ENCODE measurements at regions not wholly inside any gene's neighbourhood (a gene's known extent, or its start where the extent isn't known, plus 50 kb on each side); places are given as distances from the start of the nearest gene placed in this dataset.
"Not testable (repeated sequence)": the region's sequence is repeated elsewhere in the genome, so short reads cannot be mapped to it uniquely, and the experiment has no call there.

DNA sequence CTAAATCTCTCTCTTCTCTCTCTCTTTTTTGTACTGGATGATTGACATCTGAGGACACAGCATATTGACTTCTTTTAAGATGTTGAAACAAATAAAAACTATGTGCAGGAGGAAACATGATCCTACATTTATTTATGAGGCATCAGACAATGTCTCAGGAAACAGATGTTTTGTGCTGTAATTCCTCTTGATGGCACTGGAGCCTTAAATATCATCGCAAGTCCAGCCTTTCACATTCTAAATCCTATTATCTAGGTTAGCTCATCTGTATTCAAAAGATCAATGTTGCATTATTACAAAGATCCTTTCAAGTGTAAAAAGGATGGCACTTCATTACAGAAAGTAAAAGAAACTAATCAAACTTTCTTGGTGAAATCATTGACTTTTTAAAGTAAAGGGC lies 63.9 kb downstream of the MAT2B start:
- FAIRE-seq (no peak), DNase-seq (ENCODE audit: extremely low spot score, insufficient read length, low read depth) (no peak)

DNA sequence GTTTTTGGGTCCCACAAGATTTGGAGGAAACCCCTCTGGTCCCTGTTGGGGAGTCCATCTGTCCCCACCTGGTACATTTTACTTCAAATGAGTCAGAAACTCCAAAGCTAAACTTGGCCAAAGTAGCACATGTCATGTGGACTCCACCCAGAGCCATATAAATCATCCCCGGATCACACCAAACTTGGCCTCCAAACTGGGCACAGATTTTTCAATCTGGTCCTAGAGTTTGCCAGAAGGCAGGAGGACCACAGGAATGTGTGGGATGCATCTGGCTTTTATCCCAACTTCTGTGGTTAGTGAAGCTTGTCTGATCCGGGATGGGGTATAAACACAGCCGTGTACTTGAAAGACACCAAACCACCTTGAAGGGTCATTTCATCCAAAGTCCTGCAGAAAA lies 66.3 kb downstream of the MAT2B start:
- FAIRE-seq: no peak
- DNase-seq (ENCODE audit: extremely low spot score, insufficient read length, low read depth): no peak

DNA sequence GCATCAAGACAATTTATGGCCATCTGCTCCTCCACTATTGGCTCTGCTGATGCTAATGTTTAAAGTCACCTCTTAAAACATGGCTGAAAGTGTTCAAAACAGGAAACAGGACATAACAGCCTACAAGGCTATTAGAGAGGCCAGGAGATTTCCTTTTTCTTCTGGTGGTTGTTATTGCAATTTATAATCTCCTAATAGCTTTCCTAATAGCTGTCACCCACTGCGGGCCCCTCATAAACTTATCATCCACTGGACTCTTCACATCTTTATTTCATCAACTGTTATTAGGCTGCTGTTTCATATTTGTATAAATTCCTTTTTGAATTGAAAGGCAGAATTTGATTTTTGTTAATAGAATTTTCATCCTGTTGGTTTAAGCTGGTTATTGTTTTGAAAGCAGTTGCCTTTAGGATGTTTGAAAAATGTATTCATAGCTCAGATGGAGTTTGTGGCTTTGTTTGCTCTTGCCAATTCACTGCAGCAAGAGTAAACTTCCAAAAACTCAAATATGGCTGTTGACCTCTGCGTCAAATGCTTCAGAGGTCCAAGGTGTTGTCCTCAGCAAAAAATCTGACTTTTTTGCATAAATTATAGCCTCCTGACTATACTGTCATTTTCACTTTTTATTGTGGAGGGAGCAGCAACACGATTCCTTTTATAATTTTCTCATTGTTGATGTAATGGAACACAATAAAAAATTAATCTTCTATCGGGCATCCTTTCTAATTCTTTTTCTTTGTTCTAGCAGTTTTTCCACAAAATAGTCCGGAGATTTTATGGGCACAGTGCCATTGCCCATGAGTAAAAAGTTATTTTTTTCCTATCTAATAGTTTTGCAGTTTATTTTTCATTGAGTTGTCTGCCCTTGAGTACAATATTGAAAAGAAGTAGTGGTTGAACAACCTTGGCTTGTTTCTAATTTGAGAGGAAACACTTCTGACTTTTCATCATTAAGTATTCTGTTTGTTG lies 69.3 kb downstream of the MAT2B start:
- FAIRE-seq (no peak), DNase-seq (ENCODE audit: extremely low spot score, insufficient read length, low read depth) (no peak)

DNA sequence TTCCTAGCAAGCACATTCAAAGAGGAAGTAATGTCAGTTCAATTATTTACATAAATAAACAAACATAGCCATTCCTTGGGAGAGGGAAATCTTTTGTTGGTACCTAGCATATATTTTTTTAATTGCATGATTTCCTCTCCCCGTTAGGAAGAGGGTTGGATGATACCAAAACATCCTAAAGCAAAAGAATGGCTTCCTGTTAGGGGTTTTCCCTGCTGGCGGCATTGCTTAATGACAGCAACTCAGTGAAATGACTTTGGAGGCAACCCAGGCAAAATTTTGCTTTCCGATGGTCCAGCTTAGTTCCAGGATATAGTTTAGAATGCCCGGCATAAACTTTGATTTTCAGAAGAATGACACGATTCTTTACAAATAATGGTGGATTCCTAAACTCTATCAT lies 73.2 kb downstream of the MAT2B start:
- FAIRE-seq (no peak), DNase-seq (ENCODE audit: extremely low spot score, insufficient read length, low read depth) (no peak)

DNA sequence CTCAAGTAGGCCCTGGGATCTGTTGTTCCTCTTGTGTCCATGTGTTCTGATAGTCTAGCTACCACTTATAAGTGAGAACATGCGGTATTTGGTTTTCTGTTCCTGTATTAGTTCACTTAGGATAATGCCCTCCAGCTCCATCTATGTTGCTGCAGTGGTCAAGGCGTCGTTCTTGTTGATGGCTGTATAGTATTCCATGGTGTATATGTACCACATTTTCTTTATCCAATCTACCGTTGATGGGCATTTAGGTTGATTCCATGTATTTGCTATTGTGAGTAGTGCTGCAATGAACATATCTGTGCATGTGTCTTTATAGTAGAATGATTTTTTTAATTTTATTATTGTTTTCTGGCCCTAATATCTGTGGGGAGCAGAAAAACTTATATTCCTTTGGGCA lies 74.3 kb downstream of the MAT2B start:
- DNase-seq (ENCODE audit: extremely low spot score, insufficient read length, low read depth): no peak
- FAIRE-seq: no peak

DNA sequence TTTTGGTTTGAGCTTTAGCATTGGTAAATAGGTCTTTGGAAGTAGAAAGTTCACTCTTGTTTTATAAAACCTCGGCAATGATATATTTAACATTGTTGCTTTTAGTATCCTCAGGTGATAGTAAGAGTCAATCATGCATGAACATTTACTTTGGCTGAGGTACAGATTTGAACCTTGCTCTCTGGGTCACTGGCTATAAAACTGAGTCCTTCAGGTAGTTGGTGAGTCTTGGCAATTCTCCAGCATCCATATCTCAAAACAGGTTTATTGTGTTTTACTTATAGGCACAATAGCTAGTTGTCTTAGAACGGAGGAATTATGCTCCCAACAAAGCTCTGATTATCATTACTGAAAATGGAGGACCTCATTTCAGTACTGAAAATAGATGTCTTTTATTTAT lies 75.1 kb downstream of the MAT2B start:
- no peak for DNase-seq (ENCODE audit: extremely low spot score, insufficient read length, low read depth)
- no peak for FAIRE-seq

DNA sequence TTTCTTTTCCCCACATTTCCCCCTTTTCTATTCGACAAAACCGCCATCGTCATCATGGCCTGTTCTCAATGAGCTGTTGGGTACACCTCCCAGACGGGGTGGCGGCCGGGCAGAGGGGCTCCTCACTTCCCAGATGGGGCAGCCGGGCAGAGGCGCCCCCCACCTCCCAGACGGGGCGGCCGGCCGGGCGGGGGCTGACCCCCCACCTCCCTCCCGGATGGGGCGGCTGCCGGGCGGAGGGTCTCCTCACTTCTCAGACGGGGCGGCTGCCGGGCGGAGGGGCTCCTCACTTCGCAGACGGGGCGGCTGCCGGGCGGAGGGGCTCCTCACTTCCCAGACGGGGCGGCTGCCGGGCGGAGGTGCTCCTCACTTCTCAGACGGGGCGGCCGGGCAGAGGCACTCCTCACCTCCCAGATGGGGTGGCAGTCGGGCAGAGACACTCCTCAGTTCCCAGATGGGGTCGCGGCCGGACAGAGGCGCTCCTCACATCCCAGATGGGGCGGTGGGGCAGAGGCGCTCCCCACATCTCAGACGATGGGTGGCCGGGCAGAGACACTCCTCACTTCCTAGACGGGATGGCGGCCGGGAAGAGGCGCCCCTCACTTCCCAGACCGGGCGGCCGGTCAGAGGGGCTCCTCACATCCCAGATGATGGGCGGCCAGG lies 78.2 kb downstream of the MAT2B start:
- not testable (repeated sequence) for DNase-seq (ENCODE audit: extremely low spot score, insufficient read length, low read depth); FAIRE-seq

DNA sequence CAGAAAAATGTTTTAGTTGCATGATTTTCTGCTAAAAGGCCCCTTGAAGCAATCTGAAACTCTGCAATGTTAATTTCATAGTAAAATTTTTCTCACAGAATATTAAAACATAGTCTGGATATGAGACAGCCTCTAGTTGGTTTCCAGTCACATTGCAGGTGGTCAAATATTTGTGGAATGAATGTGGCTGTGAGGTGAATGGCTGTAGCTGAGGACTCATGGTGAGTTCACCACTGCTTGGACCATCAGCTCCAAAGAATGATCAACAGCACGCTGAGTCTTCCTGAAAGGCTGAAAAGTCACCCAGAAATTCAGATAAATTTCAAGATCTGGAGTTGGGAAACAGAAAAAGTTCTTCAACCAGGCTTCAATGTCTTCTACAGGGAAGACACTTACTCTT lies 79.8 kb downstream of the MAT2B start:
- FAIRE-seq: no peak
- no peak for DNase-seq (ENCODE audit: extremely low spot score, insufficient read length, low read depth)

DNA sequence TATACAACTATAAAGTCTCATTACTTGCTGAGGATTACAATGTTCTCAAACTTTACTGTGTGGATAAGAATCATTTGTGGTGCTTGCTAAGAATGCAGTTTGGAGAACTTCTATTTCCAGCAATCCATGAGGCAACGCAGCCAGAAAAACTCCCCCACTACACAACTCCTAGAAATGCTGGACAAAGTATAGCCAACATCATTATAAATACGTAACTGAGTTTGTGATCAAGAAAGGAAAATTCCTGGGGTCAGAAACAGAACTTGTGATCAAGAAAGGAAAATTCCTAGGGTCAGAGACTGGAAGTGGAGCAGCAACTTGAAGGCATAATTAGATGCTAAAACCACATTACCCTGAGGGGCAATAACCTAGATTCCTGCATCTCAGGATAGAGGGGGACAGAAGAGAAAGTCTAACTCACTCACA lies 81.1 kb downstream of the MAT2B start:
- FAIRE-seq (no peak), DNase-seq (ENCODE audit: extremely low spot score, insufficient read length, low read depth) (no peak)

DNA sequence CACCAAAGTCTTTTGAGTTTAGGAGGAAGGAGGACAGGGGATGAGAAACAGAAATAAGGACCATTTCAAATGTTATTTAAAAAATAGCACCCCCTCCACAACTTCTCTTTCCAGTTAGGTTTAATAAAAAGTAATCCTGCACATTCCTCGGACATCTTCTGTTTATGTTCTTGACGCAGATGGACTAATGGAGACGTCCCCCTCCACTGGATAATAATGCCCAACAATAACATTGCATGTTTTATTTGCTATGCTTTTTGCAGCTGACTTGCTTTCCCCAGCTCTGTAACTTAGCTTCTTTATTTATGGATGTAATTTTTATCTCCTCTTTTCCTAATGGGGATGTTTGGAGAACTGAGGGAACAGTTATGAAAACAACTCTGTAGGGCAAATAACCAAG lies 89.5 kb downstream of the MAT2B start:
- FAIRE-seq: no peak
- no peak for DNase-seq (ENCODE audit: extremely low spot score, insufficient read length, low read depth)

DNA sequence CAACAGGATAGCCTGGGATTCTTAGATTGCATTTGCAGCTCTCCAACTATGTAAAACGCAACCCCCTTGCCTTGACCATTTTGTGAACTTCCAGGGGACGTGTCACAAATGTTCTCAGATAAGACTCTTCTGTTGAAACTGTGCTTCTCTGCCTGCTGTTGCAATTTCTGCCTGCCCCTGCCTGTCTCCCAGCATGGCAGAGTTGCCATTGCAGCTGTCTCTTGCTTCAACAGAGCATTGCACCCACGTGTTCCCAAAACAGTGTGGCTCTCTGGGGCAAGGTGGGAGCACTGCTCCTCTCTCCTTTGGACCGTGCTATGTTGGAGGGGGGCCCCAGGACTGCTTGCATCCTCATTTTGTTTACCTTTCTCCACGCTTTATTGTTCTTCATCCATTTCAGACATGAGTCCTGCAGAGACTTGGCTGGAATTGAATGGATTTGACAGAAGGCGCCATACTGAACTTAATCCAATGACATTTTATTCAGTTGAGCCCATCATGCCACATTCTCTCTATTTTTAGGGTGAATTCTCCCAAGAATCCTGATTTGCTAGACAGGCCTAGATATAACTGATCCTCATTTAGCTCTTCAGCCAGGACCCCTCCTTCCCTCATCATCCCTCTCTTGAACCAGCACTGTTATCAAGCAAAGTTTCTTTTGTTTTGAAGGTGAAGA lies 90.7 kb downstream of the MAT2B start:
- FAIRE-seq: no peak

DNA sequence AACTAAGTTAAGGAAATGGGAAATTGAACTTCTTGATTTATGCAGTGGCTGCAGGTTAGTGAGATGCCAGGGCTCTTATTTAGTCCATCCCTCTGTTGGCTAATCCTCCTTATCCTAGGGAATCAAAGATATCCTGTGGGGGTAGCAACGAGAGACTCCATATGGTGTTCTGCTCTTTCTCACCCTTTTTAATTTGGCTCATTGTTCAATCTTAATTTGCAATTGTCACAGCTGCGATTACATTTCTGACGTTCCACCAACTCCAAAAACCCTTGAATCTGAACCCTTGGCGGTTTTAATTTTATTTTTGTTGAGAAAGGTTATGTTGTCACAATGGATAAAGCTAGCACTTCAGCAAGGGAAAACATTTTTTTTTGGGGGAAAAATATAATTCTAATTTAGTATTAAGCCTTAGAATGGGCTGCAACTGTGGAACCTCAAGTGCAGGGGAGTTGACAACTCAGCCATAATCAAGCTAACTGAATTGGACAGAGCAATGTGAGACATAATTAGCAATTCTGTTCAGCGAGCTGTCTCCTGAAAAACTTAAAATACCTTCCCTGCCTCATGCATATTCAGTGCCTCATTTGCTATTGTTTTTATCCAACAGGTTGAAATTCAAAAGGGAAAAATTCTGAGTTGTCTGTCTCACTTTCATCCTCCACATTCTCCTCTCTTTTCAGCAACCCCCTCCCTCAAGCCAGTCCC lies 91.3 kb downstream of the MAT2B start:
- no peak for FAIRE-seq
- no peak for DNase-seq (ENCODE audit: extremely low spot score, insufficient read length, low read depth)

More for the DNA sequence above, 90.7 kb downstream of the MAT2B start:
- DNase-seq (ENCODE audit: extremely low spot score, insufficient read length, low read depth): no peak

DNA sequence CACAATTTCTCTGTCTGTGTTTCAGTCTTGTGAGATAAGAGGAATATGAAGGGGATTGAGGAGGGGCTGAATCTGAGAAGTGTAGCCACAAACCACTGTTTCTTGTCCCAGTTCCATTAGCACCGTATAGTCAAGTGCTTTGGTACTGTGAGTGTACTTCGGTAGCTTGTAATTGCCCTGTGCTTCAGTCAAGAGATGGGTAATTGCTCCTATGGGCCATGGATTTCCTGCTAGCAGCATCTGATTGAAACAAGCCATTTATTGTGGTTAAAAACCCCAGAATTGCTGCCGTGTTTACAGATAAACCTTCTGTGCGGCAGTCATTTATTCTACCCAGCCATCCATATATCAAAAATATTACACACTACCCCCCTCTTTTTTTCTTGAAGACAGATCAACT lies 98.6 kb downstream of the MAT2B start:
- DNase-seq (ENCODE audit: extremely low spot score, insufficient read length, low read depth) (no peak), FAIRE-seq (no peak)

DNA sequence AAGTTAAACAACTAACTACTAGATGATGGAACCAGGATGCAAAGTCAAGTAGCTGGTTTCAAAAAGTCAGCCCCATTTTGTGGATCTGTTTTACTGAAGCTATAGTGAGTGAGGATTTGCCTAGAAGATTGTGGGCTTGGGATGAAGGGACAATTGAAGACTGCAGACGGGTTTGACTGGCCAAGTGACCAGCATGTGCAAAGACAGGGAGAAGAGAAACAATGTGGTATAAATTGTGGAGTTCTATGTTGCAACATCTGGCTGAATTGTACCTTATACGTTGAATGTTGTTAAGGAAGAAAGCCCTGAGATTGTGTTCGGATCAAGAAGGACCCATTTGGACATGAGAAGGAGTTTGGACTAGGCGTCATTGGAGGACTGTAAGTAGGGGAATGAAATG lies 101.8 kb downstream of the MAT2B start:
- FAIRE-seq: no peak
- no peak for DNase-seq (ENCODE audit: extremely low spot score, insufficient read length, low read depth)

DNA sequence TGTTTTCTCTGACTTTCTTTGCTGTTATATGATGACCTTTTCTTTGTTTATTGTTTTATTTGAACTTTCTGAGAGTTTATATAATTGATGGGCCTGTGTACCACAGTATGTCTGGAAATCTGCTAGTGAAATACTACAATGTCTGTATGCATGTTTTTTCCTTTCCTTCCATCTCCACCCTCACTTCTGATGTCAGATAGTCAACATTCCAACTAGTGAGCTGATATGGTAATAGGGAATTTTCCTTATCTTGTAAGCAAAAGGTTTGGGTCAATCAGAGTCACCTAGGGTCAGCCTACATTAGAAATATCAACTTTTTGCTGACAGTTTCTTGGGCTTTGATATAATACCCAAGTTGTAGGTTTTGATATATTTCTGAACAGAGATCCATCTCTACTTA lies 103.2 kb downstream of the MAT2B start:
- FAIRE-seq: no peak
- no peak for DNase-seq (ENCODE audit: extremely low spot score, insufficient read length, low read depth)

DNA sequence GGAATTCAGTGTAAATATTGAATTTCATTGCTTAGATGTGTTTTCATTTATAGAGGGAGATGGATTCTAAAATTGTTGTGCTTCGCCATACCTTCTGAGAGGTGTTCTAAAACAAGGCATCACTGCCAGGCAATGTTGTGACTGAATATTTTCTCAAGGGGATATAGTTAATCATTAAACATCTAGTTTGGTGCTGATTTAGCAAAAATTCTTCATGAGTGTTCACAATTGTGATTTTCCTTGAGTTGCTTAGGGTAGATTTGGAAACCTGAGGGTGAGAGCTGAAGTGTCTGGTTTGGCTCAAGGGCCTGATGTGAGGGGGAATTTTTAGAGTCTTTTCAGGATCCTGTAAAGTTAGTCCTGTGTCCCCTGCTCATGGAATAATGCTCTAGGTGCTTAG lies 104.5 kb downstream of the MAT2B start:
- DNase-seq (ENCODE audit: extremely low spot score, insufficient read length, low read depth) (no peak), FAIRE-seq (no peak)

DNA sequence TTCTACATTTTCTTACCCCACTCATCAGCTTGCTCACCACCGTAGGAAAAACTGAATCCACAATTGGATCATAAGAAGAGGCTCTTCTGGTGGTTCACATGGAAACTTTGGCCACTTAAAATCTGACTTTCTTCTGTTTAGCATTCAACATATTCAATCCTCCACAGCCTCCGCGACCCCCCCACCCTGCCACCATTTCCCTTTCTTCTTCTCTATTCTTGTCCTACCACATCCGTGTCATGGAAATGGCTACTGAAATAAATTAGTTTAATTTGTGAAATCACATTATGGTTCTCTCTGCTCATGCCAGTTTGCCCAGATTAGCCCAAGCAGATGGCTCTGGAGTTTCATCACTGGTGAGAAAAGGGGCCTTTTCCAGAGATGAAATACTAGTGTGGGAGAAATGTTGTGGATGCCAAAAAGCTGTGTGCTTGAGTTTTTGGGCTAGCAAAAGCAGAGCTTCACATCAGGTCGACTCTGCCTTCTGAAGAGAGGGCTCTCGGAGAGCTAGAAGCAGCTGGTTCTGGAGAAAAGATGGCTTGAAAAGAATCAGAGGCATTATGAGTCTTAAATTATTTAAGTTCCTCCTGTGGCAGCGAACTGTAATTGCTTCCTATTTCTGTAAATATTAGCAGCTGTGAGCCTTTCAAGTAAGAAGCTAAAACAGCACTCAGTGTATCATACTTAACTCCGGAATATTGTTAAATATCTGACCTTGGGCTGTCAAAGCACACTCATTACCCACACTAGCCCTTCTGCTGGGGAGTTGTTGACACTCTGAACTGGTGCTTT lies 107.1 kb downstream of the MAT2B start:
- no peak for DNase-seq (ENCODE audit: extremely low spot score, insufficient read length, low read depth)
- FAIRE-seq: no peak

DNA sequence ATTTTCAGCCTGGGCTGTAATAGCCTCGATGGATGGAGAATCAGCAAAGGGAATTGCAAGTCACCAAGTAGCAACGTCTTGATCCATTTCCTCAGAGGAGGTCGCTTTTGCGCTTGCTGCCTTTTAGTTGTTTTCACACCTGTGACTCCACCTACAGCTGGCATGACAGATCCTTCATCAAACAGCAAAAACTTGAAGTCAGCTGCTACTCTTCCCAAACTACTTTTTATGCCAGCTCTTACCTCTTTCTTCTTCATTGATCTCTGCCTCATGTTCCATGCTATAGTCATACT lies 107.7 kb downstream of the MAT2B start:
- DNase-seq (ENCODE audit: extremely low spot score, insufficient read length, low read depth): no peak
- no peak for FAIRE-seq

DNA sequence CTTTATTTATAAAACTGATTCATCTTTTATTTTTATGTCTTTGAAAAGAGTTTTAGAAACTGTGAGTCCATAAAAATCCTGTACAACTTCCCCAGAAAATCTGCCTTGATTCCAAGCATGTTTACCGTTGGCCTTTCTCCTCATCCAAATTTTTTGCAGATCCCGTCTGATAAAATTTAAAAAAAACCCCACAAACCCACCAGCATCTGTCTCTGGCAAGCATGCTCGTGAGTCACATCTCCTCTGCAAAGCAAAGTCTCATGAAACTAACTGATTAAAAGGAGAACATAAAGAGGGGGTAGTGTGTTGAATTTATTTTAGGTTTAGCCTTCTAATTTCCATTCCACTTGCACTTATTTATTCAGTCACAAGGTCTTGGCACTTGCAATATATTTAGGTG lies 109.4 kb downstream of the MAT2B start:
- no peak for FAIRE-seq

More for the DNA sequence above, 109.4 kb downstream of the MAT2B start:
- DNase-seq (ENCODE audit: extremely low spot score, insufficient read length, low read depth): no peak

All from GM18507 (cell line).